HEK293T (cell line): ENCODE measurements at regions not wholly inside any gene's neighbourhood (a gene's known extent, or its start where the extent isn't known, plus 50 kb on each side); places are given as distances from the start of the nearest gene placed in this dataset.

Source experiments
- CTCF ChIA-PET: fragments of 350-600 bp; formaldehyde crosslinking; extraction: SDS; loops from one replicate; lab custom pipeline; 2021; ENCODE audit warnings: antibody characterized with exemption, inconsistent platforms; lab: Yijun Ruan, JAX
- POLR2A ChIA-PET: fragments of 350-600 bp; formaldehyde crosslinking; extraction: SDS; loops from one replicate; lab custom pipeline; 2020; ENCODE audit warnings: antibody characterized with exemption, inconsistent platforms; lab: Yijun Ruan, JAX
- DNase-seq: peaks from one replicate; pipeline ENCODE4 v3.0.0; 2012; ENCODE audit warnings: mixed read lengths; ENCODE audit errors: extremely low spot score
- ARNT ChIP-seq: fragments of 450-650 bp; IDR thresholded peaks from 2 replicates; pipeline ENCODE4 v1.6.1; 2017; ENCODE audit warnings: mild to moderate bottlenecking
- BHLHE40 ChIP-seq: fragments of 450-650 bp; IDR thresholded peaks from 2 replicates; pipeline ENCODE4 v1.6.1; 2016; ENCODE audit warnings: mild to moderate bottlenecking, moderate library complexity, borderline replicate concordance
- CTBP1 ChIP-seq: fragments of 450-650 bp; IDR thresholded peaks from 2 replicates; pipeline ENCODE4 v1.6.1; 2016; ENCODE audit warnings: borderline replicate concordance
- ELF4 ChIP-seq: fragments of 450-650 bp; IDR thresholded peaks from 2 replicates; pipeline ENCODE4 v1.6.1; 2017; ENCODE audit warnings: antibody characterized with exemption
- FOXA1 ChIP-seq: fragments of 450-650 bp; IDR thresholded peaks from 2 replicates; pipeline ENCODE4 v1.6.1; 2016; ENCODE audit warnings: mild to moderate bottlenecking
- FOXK2 ChIP-seq: fragments of 450-650 bp; IDR thresholded peaks from 2 replicates; pipeline ENCODE4 v1.6.1; 2016; ENCODE audit warnings: mild to moderate bottlenecking
- FOXM1 ChIP-seq: fragments of 450-650 bp; IDR thresholded peaks from 2 replicates; pipeline ENCODE4 v1.6.1; 2017; ENCODE audit warnings: mild to moderate bottlenecking, borderline replicate concordance
- HDGF ChIP-seq: fragments of 450-650 bp; IDR thresholded peaks from 2 replicates; pipeline ENCODE4 v1.6.1; 2017; ENCODE audit warnings: antibody characterized with exemption, borderline replicate concordance
- L3MBTL2 ChIP-seq: fragments of 450-650 bp; conservative IDR thresholded peaks from 2 replicates; pipeline ENCODE4 v1.6.1; 2016; ENCODE audit warnings: mild to moderate bottlenecking
- LEF1 ChIP-seq: fragments of 450-650 bp; IDR thresholded peaks from 2 replicates; pipeline ENCODE4 v1.6.1; 2017; ENCODE audit warnings: mild to moderate bottlenecking, borderline replicate concordance
- NFRKB ChIP-seq: fragments of 450-650 bp; IDR thresholded peaks from 2 replicates; pipeline ENCODE4 v1.6.1; 2016; ENCODE audit warnings: mild to moderate bottlenecking, moderate library complexity
- PKNOX1 ChIP-seq: fragments of 450-650 bp; IDR thresholded peaks from 2 replicates; pipeline ENCODE4 v1.6.1; 2016
- SP1 ChIP-seq: fragments of 450-650 bp; IDR thresholded peaks from 2 replicates; pipeline ENCODE4 v1.6.1; 2017
- SUZ12 ChIP-seq: fragments of 450-650 bp; IDR thresholded peaks from 2 replicates; pipeline ENCODE4 v1.6.1; 2016; ENCODE audit warnings: mild to moderate bottlenecking
- TARDBP ChIP-seq: fragments of 450-650 bp; IDR thresholded peaks from 2 replicates; pipeline ENCODE4 v1.6.1; 2016
- ZNF384 ChIP-seq: fragments of 450-650 bp; IDR thresholded peaks from 2 replicates; pipeline ENCODE4 v1.6.1; 2016

- no peak for TF ChIP-seq NFRKB
- POLR2A ChIA-PET = no interaction called here
- CTCF ChIA-PET = no interaction called here
- DNase-seq = no peak
Measured at GRCh38 chr6:1230281-1230680, 81.6 kb upstream of the FOXQ1 start.

GRCh38 chr6:1229808-1230207 is 82.1 kb upstream of the FOXQ1 start:
- no peak for DNase-seq
- ChIA-PET POLR2A (no interaction called here), CTCF (no interaction called here)
- TF ChIP-seq ELF4 (no peak), TARDBP (no peak), FOXM1 (no peak), FOXA1 (no peak), BHLHE40 (no peak), CTBP1 (no peak), ZNF384 (no peak), LEF1 (no peak), NFRKB (no peak), ARNT (no peak), PKNOX1 (no peak), FOXK2 (no peak)

- TF ChIP-seq SUZ12 = no peak
- no peak for TF ChIP-seq ZNF384
- TF ChIP-seq SP1 = no peak
- TF ChIP-seq L3MBTL2 = no peak
- no peak for TF ChIP-seq LEF1
- no peak for TF ChIP-seq PKNOX1
- TF ChIP-seq FOXK2 = no peak
- TF ChIP-seq ARNT = no peak
- no peak for TF ChIP-seq ELF4
- no peak for DNase-seq
- CTCF ChIA-PET = no interaction called here
- POLR2A ChIA-PET = no interaction called here
Measured at GRCh38 chr6:1229301-1229700, 82.6 kb upstream of the FOXQ1 start.

- CTCF ChIA-PET = no interaction called here
- POLR2A ChIA-PET = no interaction called here
- TF ChIP-seq FOXK2 = no peak
- TF ChIP-seq LEF1 = no peak
- TF ChIP-seq NFRKB = no peak
- no peak for TF ChIP-seq SP1
- DNase-seq = no peak
Measured at GRCh38 chr6:1228754-1229191, 83.1 kb upstream of the FOXQ1 start.

- POLR2A ChIA-PET = no interaction called here
- DNase-seq = no peak
- TF ChIP-seq LEF1 (no peak), CTBP1 (no peak), SUZ12 (no peak), NFRKB (no peak), ZNF384 (no peak), BHLHE40 (no peak), SP1 (no peak), PKNOX1 (no peak), FOXK2 (no peak), ELF4 (no peak)
- CTCF ChIA-PET = no interaction called here
Measured at GRCh38 chr6:1227935-1228753, 83.8 kb upstream of the FOXQ1 start.

GRCh38 chr6:1227600-1227934 is 84.3 kb upstream of the FOXQ1 start:
- CTCF ChIA-PET = no interaction called here
- POLR2A ChIA-PET = no interaction called here
- DNase-seq = no peak
- TF ChIP-seq BHLHE40 (no peak), PKNOX1 (no peak), L3MBTL2 (no peak), FOXK2 (no peak), HDGF (no peak), ELF4 (no peak)
